Parathyroid adenoma (tissue), 2 donors: ENCODE measurements at regions not wholly inside any gene's neighbourhood (a gene's known extent, or its start where the extent isn't known, plus 50 kb on each side); places are given as distances from the start of the nearest gene placed in this dataset.
A peak's percentile ranks its signal among the peaks of the same experiment; 100 is the strongest.

Experiments used
- H2AFZ ChIP-seq: fragments of 300-600 bp; sonication (generic); one replicate; pipeline ENCODE4 v1.7.0; 2017; ENCODE audit warnings: antibody characterized with exemption, mild to moderate bottlenecking
- H3K27ac ChIP-seq: fragments of 300-600 bp; sonication (generic); one replicate; pipeline ENCODE4 v1.7.0; 2017
- H3K27me3 ChIP-seq: fragments of 300-600 bp; sonication (generic); one replicate; pipeline ENCODE4 v1.7.0; 2017; ENCODE audit warnings: low read length; ENCODE audit not compliant: control insufficient read depth, insufficient read depth
- H3K36me3 ChIP-seq: fragments of 300-600 bp; sonication (generic); one replicate; pipeline ENCODE4 v1.7.0; 2017; ENCODE audit warnings: low read length; ENCODE audit not compliant: control insufficient read depth, insufficient read depth
- H3K4me1 ChIP-seq: fragments of 300-600 bp; sonication (generic); one replicate; pipeline ENCODE4 v1.7.0; 2017; ENCODE audit warnings: control low read depth
- H3K4me2 ChIP-seq: fragments of 300-600 bp; sonication (generic); one replicate; pipeline ENCODE4 v1.7.0; 2017; ENCODE audit warnings: low read length
- H3K4me3 ChIP-seq: fragments of 300-600 bp; sonication (generic); one replicate; pipeline ENCODE4 v1.7.0; 2017; ENCODE audit warnings: low read depth, low read length
- H3K79me2 ChIP-seq: fragments of 300-600 bp; sonication (generic); one replicate; pipeline ENCODE4 v1.7.0; 2017; ENCODE audit warnings: control low read depth
- H3K9ac ChIP-seq: fragments of 300-600 bp; sonication (generic); one replicate; pipeline ENCODE4 v1.7.0; 2017; ENCODE audit warnings: mild to moderate bottlenecking
- H3K9me3 ChIP-seq: fragments of 300-600 bp; sonication (generic); one replicate; pipeline ENCODE4 v1.7.0; 2017; ENCODE audit warnings: low read length; ENCODE audit not compliant: control insufficient read depth
- TF ChIP-seq, protein P1 (sequence below): fragments of 300-600 bp; sonication (generic); IDR thresholded peaks from one replicate; pipeline ENCODE4 v1.7.0; 2017; ENCODE audit warnings: antibody characterized with exemption, mild to moderate bottlenecking
- donor health status: primary hyperparathyroidism.

DNA sequence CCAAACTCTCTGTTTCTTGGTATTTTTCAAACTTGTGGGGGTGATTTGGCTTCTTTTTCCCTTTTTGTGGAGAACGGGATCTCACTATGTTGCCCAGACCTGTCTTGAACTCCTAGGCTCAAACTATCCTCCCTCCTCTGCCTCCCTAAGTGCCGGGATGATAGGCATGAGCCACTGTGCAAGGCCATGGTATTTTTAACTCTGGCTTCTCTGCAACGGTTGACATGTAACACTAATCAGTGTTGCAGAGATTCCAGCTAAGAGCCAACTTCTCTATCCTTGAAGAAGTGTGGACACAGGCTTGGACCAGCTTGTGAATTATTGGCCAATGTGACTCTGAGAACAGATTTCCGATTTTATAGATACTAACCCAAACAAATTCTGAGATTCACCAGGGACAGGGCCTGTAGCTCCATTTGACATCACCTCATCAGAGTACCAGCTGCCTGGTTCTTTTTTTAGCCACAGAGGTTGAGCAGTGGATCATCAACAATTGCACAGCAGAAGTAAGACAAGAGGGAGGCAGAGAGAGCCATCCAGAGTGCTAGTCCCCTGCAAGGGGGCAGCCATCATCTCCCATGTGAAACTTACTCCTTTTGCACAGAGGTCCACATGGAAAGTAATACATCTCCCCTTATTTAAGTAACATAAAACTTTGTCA is 98.1 kb upstream of the SYNPR start:
- Histone ChIP-seq H3K4me1 (no peaks in the 10 kb centered on the region), H3K4me2 (no peak overlapping the region), H3K4me3 (no peak overlapping the region), H3K27me3 (no peaks in the 10 kb centered on the region), H3K36me3 (no peaks in the 10 kb centered on the region), H3K79me2 (no peaks in the 10 kb centered on the region), H3K9ac (no peak overlapping the region), H3K9me3 (no peaks in the 10 kb centered on the region), H3K27ac (no peak overlapping the region), H2AFZ (no peak overlapping the region)
- TF ChIP-seq, protein P1, sequence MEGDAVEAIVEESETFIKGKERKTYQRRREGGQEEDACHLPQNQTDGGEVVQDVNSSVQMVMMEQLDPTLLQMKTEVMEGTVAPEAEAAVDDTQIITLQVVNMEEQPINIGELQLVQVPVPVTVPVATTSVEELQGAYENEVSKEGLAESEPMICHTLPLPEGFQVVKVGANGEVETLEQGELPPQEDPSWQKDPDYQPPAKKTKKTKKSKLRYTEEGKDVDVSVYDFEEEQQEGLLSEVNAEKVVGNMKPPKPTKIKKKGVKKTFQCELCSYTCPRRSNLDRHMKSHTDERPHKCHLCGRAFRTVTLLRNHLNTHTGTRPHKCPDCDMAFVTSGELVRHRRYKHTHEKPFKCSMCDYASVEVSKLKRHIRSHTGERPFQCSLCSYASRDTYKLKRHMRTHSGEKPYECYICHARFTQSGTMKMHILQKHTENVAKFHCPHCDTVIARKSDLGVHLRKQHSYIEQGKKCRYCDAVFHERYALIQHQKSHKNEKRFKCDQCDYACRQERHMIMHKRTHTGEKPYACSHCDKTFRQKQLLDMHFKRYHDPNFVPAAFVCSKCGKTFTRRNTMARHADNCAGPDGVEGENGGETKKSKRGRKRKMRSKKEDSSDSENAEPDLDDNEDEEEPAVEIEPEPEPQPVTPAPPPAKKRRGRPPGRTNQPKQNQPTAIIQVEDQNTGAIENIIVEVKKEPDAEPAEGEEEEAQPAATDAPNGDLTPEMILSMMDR: no peak

DNA sequence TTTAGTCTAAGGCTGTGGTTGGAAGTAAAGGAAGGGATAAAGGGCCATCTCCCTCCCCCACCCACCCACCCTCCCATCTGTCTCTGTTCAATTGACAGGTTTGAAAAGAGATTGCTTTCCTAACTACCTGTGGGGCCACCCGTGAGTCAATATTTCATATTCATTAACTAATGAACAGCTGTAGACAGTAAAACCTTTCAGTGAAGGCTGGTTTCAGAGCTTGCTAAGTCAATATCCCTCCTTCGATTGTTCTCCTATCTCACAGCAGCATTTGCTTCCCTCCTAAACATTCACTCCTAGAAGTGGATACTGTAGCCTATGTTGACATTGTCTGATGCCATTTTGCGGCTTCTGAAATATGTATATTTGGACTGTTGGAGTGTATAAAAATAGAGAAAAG is 85.9 kb upstream of the SYNPR start:
- Histone ChIP-seq H3K9ac (no peak overlapping the region), H3K27me3 (no peaks in the 10 kb centered on the region), H3K4me1 (no peaks in the 10 kb centered on the region), H3K36me3 (no peaks in the 10 kb centered on the region), H3K4me3 (no peak overlapping the region), H3K9me3 (no peaks in the 10 kb centered on the region), H3K79me2 (no peaks in the 10 kb centered on the region), H3K27ac (no peak overlapping the region), H2AFZ (no peak overlapping the region), H3K4me2 (no peak overlapping the region)
- TF ChIP-seq, protein P1: no peak

DNA sequence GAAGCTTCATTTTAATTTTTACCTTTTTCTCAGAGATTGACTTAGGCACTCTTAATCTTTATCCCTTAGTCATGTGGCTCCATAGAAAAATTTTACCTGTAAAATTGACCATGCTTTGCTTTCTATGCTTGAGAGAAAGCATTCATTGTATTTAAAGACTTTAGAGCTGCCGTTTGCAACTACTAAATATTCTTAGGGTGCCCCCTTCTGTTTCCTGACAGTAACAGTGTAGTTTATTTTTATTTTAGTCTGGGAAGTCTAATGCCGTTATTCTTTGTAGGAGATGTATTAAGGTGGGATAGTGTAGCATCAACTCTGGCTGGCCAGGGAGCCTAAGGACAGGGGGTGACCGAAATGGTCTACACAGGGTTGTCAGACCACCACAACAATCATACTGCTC is 84.5 kb upstream of the SYNPR start:
- Histone ChIP-seq H3K27ac (no peak overlapping the region), H3K9ac (no peak overlapping the region)

DNA sequence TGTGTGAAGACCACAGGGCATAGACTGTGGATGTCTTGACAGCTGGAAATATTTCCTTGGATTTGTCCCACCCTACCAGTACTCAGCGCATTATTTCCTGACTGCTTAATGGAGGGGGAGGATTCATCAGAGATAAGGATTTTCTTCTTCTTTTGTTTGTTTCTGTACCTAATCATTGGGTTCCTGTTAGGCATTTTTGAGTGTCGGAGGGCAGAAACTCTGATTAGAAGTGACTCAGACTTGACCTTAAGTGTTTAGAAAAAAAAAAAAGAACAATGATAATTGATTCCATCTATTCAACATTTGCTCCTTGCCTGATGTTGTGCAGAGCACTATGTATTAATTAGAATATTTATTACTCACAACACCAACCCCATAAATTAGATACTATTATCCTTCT is 78.5 kb upstream of the SYNPR start:
- Histone ChIP-seq H3K9me3 (no peaks in the 10 kb centered on the region), H3K4me1 (no peaks in the 10 kb centered on the region), H3K27me3 (no peaks in the 10 kb centered on the region), H3K79me2 (no peaks in the 10 kb centered on the region), H3K27ac (no peak overlapping the region), H3K36me3 (no peaks in the 10 kb centered on the region), H3K4me3 (no peak overlapping the region), H3K4me2 (no peak overlapping the region), H3K9ac (no peak overlapping the region), H2AFZ (no peak overlapping the region)
- TF ChIP-seq, protein P1: no peak

More for the DNA sequence above, 84.5 kb upstream of the SYNPR start:
- no peaks in the 10 kb centered on the region for H3K27me3 ChIP-seq
- no peaks in the 10 kb centered on the region for H3K36me3 ChIP-seq
- H3K79me2 ChIP-seq: no peaks in the 10 kb centered on the region
- no peak overlapping the region for H2AFZ ChIP-seq
- TF ChIP-seq, protein P1: peak; percentile 84
- no peak overlapping the region for H3K4me2 ChIP-seq
- no peaks in the 10 kb centered on the region for H3K4me1 ChIP-seq
- no peak overlapping the region for H3K4me3 ChIP-seq
- no peaks in the 10 kb centered on the region for H3K9me3 ChIP-seq

DNA sequence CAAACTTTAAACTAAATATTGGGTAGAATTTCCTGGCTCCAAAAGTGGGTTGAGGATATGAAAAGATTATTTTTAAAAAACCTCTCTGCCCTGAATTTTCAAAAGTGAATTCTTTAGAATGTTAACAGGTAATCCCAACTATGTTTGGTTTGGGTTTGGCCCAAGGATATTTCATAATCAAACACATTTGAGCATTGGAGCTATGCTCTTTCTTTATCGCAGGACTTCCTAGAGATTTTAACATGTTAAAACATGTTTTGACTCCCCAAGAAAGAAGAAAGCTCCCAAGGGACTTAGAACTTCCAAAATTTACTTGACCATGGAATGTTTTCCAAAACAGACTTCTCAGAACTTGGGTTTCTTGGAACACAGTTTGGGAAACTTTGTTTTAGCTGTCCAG is 75.6 kb upstream of the SYNPR start:
- Histone ChIP-seq H3K27me3 (no peaks in the 10 kb centered on the region), H2AFZ (no peak overlapping the region), H3K4me2 (no peak overlapping the region), H3K9ac (no peak overlapping the region), H3K9me3 (no peaks in the 10 kb centered on the region), H3K27ac (no peak overlapping the region), H3K36me3 (no peaks in the 10 kb centered on the region), H3K4me3 (no peak overlapping the region), H3K79me2 (no peaks in the 10 kb centered on the region), H3K4me1 (no peaks in the 10 kb centered on the region)
- TF ChIP-seq, protein P1: no peak
